HT-29 (cell line): ENCODE measurements at regions not wholly inside any gene's neighbourhood (a gene's known extent, or its start where the extent isn't known, plus 50 kb on each side); places are given as distances from the start of the nearest gene placed in this dataset.
"Not testable (repeated sequence)": the region's sequence is repeated elsewhere in the genome, so short reads cannot be mapped to it uniquely, and the experiment has no call there.

Experiments
- DNase-seq: peaks from one replicate; pipeline ENCODE4 v3.0.0-alpha.2; 2015; ENCODE audit warnings: low spot score

- DNase-seq: no peak
These were observed 446.8 kb downstream of the COL11A1 start for GRCh38 chr1:102661481-102661880.

- not testable (repeated sequence) for DNase-seq
These were observed 448.3 kb downstream of the COL11A1 start for GRCh38 chr1:102659876-102660483.

DNA sequence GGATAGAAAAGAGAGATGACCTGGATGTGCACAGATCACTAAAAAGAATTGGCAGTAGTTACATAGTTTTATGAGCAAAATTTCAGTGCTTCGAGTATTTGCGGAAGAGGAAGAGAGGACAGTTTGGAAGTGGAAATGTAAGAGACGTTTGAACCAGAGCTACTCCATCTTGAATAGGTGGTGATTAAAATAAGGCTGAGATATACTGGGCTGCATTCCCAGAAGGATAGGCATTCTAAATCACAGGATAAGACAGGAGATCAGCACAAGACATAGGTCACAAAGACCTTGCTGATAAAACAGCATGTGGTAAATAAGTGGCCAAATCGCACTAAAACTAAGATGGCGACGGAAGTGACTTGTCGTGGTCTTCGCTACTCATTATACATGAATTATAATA is 453.3 kb downstream of the COL11A1 start:
- no peak for DNase-seq

DNA sequence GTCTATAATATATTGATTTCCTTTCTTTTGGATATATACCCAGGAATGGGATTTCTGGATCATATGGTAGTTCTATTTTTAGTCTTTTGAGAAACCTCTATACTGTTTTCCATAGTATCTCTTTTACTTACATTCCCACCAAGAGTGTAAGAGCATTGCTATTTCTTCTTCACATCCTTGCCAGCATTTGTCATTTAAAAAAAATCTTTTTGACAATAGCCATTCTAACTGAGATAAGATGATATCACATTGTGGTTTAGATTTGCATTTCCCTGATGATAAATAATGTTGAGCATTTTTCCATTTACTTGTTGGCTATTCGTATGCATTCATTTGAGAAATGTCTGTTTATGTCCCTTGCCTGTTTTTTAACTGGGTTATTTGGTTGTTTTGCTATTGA is 467.4 kb downstream of the COL11A1 start:
- no peak for DNase-seq

- DNase-seq: no peak
These were observed 468.0 kb downstream of the COL11A1 start for GRCh38 chr1:102640312-102640711.

DNA sequence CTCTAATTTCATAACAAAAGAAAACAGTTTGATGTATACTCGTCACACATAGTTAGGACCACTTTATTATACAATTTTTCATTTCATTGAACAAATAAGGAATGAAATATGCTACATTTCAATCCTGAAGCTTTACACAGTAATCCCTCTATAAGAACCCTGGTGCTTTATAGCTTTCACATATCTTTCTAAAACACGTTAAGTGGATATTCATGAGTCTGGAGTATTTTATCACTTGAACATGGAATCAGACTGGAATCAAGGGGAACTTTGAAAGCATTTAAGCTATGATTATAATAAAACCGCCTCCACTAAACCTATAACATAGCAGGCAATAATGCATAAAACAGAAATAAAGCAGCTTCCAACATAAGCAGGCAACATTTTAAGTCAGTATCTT is 476.6 kb downstream of the COL11A1 start:
- DNase-seq: no peak

- DNase-seq: no peak
These were observed 478.3 kb downstream of the COL11A1 start for GRCh38 chr1:102630041-102630440.

DNA sequence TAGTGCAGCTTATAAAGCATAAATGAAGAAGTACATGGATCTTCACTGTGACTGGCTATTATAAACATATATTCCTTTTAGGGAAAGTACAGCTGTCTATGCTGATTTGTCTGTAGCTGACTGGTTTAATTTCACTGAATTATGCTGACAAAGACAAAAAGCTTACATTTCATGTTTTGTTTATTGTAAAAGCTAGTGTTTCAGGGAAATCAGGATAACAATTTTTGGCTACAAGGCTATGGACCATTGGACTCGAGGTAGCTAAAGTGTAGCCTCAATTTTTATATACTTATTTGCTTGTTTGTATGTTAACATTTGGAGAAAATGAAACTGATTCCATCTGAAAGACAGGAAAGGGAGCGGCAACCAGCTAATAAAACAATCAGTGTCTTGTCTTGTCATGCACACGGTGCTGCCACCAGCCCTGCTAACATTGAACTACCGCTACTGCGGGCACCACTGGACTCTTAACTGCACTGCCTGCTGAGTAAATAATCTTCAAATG is 480.2 kb downstream of the COL11A1 start:
- DNase-seq: no peak

DNA sequence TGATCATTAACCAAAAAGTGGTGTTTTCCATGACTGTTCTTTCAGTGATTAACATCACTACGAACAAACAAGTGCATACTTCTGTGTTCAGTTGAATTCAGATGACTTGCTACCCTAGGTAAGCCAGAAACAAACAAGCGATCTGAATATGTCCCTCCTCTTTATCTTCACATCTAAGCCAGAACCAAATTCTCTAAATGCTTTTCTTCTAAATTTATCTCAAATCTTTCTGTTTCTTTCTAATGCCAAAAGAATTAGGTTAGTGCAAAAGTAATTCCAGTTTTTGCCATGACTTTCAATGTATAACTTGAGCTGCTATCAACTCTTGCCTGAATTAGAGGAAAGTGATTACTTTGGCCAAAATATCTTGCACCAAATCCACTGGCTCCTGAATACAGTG is 481.2 kb downstream of the COL11A1 start:
- no peak for DNase-seq

- no peak for DNase-seq
These were observed 492.4 kb downstream of the COL11A1 start for GRCh38 chr1:102615896-102616295.

DNA sequence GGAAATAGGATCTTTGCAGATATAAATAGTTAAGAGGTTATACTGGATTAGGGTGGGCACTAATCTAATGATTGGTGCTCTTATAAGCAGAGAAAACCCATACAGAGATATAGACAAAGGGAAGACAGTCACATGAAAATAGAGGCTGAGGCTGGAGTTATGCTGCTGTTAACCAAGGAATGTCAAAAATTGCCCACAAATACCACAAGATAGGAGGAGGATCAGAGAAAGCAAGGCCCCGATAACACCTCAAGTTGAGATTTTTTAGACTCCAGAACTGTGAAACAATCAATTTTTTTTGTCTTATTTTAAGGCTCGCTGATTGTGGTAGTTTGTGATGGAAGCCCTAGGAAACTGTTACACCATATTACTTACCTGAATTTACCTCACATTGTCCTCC is 513.2 kb downstream of the COL11A1 start:
- no peak for DNase-seq

GRCh38 chr1:102593276-102593675 is 515.0 kb downstream of the COL11A1 start:
- DNase-seq: no peak

GRCh38 chr1:102588536-102588935 is 519.8 kb downstream of the COL11A1 start:
- peak; percentile 15 for DNase-seq

DNA sequence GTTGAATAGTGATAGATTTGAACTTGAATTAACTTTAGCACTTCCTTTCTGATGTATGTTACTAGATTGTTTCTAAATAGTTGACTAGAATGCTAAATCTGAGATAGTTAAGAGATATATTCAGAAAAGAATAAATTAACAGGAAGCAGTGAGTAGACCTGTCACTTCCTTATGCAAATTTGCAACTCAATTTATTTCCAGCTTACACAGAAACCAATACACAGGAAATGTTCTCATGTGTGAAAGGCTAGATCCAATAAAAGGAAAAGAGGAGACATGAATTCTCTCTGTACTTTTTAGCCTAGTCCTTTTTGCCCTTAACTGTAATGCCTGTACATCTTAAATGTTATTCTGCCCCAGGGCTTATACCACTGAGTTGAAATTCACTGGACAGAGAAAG is 522.3 kb downstream of the COL11A1 start:
- no peak for DNase-seq

GRCh38 chr1:102580806-102581205 is 527.5 kb downstream of the COL11A1 start:
- DNase-seq: no peak

DNA sequence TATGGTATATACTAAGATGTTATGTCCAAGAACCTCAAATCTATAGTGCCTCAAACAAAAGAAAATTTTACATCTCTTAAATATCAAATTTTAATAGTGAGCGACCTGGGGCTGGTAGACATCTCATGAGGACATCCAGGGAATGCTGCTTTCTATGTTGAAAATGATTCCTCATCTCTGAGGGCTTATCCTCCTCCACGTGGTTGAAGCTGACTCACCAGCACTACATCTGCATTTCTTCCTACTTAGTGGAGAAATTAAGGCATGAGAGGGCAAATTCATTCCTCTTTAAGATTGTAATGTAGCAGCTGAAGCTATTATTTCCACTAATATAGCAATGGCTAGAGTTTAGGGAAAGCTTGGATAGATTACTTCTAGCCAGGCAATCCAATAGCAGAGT is 529.5 kb downstream of the COL11A1 start:
- DNase-seq: no peak

DNA sequence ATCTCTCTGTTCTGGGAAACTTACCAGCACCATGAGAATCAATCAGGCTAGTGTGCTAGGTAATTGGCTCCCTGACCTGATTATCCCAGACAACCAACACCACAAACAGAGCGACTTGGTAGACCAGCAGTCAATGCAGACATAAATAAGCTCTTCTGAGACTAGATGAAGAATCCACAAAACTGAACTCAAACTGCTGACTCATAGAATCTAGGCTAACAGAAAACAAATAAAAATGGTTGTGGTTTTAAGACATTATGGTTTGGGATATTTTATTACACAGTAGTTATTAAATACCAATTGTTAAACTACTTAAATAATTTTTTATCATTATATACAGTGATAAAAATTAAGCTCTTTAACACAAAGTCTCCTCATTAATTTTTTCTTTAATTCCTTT is 535.7 kb downstream of the COL11A1 start:
- DNase-seq: no peak

DNA sequence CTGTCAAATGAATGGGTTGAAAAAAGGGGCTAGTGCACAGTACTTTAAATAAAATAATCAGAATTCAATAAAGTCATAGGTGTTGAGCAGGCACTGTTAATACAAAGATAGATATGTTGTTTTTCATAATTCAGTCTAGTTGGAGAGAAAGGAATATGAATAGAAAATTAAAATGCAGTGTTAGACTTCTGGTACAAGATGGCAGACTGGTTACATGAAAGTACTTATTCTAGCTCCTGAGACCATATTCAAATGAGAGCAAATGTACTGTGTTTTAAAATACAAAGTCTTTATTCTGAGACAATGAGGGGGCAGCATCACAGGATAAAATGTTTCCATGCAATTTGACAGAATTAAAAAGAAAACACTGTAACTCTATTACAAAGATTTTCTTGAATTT is 542.1 kb downstream of the COL11A1 start:
- DNase-seq: no peak

DNA sequence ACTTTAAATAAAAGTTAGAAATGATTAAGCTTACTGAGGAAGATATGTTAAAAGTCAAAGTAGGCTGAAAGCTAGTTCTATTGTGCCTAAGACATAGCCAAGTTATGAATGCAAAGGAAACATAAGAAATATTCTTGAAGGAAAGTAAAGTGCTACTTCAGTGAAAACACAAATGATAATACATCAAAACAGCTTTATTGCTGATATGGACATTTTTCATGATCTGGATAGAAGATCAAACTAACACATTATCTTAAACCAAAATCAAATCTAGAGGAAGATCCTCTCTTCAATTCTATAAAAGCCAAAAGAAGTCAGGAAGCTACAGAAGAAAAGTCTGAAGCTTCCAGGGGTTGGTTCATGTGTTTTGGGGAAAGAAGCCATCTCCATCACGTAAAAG is 545.9 kb downstream of the COL11A1 start:
- DNase-seq: no peak

DNA sequence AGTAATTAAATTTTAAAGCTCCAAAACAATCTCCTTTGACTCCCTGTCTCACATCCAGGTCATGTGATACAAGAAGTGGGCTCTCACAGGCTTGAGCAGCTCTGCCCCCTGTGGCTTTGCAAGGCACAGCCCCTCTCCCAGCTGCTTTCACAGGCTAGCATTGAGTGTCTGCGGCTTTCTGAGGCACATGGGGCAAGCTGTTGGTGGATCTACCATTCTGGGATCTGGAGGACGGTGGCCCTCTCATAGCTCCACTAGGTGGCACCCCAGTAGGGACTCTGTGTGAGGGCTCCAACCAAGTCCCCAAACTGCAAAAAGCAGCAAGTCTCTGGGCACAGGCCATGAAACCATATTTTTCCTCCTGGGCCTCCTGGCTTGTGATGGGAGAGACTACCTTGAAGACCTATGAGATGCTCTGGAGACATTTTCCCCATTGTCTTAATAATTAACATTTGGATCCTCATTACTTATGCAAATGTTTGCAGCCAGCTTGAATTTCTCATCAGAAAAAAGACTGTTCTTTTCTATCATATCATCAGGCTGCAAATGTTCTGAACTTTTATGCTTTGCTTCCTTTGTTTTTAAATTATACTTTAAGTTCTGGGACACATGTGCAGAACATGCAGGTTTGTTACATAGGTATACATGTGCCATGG is 554.1 kb upstream of the OLFM3 start:
- DNase-seq: peak; percentile 46

DNA sequence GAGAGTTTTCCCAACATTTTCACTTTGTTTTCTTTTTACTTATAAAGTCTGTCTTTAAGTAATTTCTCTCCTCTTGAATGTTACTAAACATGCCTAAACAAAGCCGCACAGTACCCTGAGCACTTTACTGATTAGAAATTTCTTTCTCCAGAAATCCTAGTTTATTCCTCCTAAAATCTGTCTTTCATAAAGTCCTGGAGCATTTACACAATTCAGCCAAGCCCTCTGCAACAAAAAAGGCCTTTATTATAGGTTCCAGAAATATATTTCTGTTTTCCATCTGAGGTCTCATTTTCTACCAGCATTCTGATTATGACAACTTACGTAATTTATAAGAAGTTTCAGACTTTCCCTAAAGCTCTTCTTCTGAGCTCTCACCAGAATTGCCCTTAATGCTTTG is 549.5 kb upstream of the OLFM3 start:
- DNase-seq: no peak

GRCh38 chr1:102535829-102536505 is 539.2 kb upstream of the OLFM3 start:
- no peak for DNase-seq

- DNase-seq: no peak
These were observed 534.3 kb upstream of the OLFM3 start for GRCh38 chr1:102531036-102531435.
